Stomach (tissue), 4 donors: ENCODE measurements at regions not wholly inside any gene's neighbourhood (a gene's known extent, or its start where the extent isn't known, plus 50 kb on each side); places are given as distances from the start of the nearest gene placed in this dataset.

Experiments used
- EP300 ChIP-seq: sonication (generic); formaldehyde crosslinking; IDR thresholded peaks from one replicate; pipeline ENCODE4 v1.6.1; 2017; ENCODE audit warnings: antibody characterized with exemption
- POLR2A ChIP-seq, 4 donors: fragments of 450-650 bp; IDR thresholded peaks; one replicate each; pipeline ENCODE4 v1.6.1; 2016; ENCODE audit warnings: antibody characterized with exemption in 4 of 4, control low read depth in 2 of 4, mild to moderate bottlenecking in 1 of 4, moderate library complexity in 1 of 4
- POLR2AphosphoS5 ChIP-seq, 3 donors: sonication (generic); formaldehyde crosslinking; IDR thresholded peaks; one replicate each; pipeline ENCODE4 v1.6.1; 2016; ENCODE audit warnings: antibody characterized with exemption in 3 of 3
- TF ChIP-seq, protein P1 (sequence below), 7 experiments: fragments of 450-650 bp in 4 of 7; fragments of 200-600 bp in 3 of 7; sonication (generic) in 3 of 7; IDR thresholded peaks; one replicate each; pipeline ENCODE4 v1.5.1; 2016 to 2019; ENCODE audit warnings: antibody characterized with exemption in 7 of 7, control low read depth in 2 of 7, mild to moderate bottlenecking in 1 of 7

DNA sequence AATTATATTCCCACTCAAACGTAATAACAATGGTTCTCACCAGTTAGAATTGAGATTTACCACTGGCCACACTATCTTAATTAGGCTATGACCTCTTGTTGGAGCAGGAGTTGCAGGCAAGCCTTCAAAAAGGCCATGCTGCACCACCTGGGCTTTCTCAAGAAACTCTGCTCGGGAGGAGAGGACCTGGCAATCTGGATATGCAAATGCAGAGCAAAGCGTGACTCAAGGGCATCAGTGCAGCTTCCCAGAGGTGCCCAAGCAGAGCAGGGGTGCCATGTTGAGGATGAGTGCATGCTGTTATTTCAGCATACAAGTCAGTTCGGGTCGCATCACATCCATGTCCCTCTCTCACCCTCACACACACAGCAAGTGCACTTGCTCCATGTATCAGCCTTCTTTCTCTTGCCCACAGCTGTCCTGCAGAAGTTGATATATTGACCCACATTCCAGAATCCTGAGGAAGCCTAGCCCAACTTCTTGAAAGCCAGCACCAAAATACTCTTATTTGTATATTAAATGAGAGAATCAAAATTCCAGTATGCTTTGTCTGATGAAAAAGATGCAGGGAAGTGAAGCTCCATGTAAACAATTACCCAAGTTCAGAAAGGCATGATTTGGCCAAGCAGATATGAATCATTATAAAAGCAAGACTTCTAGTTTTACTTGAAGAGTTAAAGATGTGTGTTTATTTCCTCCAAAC lies 55.7 kb upstream of the IL6 start:
- no peak for TF ChIP-seq POLR2AphosphoS5 (IDR thresholded peaks at IDR 0.05)
- TF ChIP-seq, protein P1, sequence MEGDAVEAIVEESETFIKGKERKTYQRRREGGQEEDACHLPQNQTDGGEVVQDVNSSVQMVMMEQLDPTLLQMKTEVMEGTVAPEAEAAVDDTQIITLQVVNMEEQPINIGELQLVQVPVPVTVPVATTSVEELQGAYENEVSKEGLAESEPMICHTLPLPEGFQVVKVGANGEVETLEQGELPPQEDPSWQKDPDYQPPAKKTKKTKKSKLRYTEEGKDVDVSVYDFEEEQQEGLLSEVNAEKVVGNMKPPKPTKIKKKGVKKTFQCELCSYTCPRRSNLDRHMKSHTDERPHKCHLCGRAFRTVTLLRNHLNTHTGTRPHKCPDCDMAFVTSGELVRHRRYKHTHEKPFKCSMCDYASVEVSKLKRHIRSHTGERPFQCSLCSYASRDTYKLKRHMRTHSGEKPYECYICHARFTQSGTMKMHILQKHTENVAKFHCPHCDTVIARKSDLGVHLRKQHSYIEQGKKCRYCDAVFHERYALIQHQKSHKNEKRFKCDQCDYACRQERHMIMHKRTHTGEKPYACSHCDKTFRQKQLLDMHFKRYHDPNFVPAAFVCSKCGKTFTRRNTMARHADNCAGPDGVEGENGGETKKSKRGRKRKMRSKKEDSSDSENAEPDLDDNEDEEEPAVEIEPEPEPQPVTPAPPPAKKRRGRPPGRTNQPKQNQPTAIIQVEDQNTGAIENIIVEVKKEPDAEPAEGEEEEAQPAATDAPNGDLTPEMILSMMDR (IDR thresholded peaks at IDR 0.05): no peak
- TF ChIP-seq POLR2A (IDR thresholded peaks at IDR 0.05): no peak
- no peak for TF ChIP-seq EP300
